T-cell (primary cell): ENCODE measurements at regions not wholly inside any gene's neighbourhood (a gene's known extent, or its start where the extent isn't known, plus 50 kb on each side); places are given as distances from the start of the nearest gene placed in this dataset.

Experiments
- ATAC-seq, 4 experiments: fragments of 200-7000 bp in 3 of 4; fragments of 150-1000 bp in 1 of 4; cut with Tn5 transposase; replicated peaks in 1 of 4; 1 replicate in 3 of 4; 2 replicates in 1 of 4; pipeline ENCODE4 v1.10.0; 2021; ENCODE audit warnings: moderate library complexity in 3 of 4, mild to moderate bottlenecking in 2 of 4, moderate number of reproducible peaks in 1 of 4
- CTCF ChIA-PET, 2 donors: fragments of 300-600 bp; sonication (Branson Sonifier 250); formaldehyde crosslinking; loops; one replicate each; lab custom pipeline; 2022; ENCODE audit warnings: antibody characterized with exemption in 2 of 2; lab: Charles Lee
- POLR2A ChIA-PET, 2 donors: fragments of 300-600 bp; sonication (Branson Sonifier 250); formaldehyde crosslinking; loops; one replicate each; lab custom pipeline; 2022; ENCODE audit warnings: antibody characterized with exemption in 2 of 2; lab: Charles Lee
- DNase-seq, 35 experiments: peaks; one replicate each; pipeline versions ENCODE4 v3.0.0 to v3.0.0-alpha.2; 2013 to 2023
- H3K27ac ChIP-seq: one replicate; pipeline ENCODE4 v1.5.1; 2013; ENCODE audit warnings: low read length
- H3K27me3 ChIP-seq, 2 experiments: replicated peaks in 1 of 2; 1 replicate in 1 of 2; 2 replicates in 1 of 2; pipeline versions ENCODE4 v1.6.1 to v1.7.0; 2013; ENCODE audit warnings: low read length in 1 of 2, mixed read lengths in 1 of 2; ENCODE audit not compliant: control insufficient read depth in 2 of 2, insufficient read depth in 2 of 2; ENCODE audit errors: extremely low read depth in 1 of 2
- H3K36me3 ChIP-seq, 2 donors: 1 replicate in 1 of 2; 2 replicates in 1 of 2; pipeline versions ENCODE4 v1.6.1 to v1.7.0; 2013; ENCODE audit warnings: low read length in 1 of 2; ENCODE audit not compliant: control insufficient read depth in 2 of 2, insufficient read depth in 1 of 2; ENCODE audit errors: extremely low read depth in 1 of 2
- H3K4me1 ChIP-seq, 2 experiments: 1 replicate in 1 of 2; 2 replicates in 1 of 2; pipeline versions ENCODE4 v1.6.1 to v1.7.0; 2013; ENCODE audit warnings: low read length in 2 of 2, mixed read lengths in 1 of 2; ENCODE audit not compliant: insufficient read depth in 2 of 2, control insufficient read depth in 1 of 2; ENCODE audit errors: extremely low read depth in 1 of 2
- H3K4me3 ChIP-seq, 2 donors: 1 replicate in 1 of 2; 2 replicates in 1 of 2; pipeline versions ENCODE4 v1.5.1 to v1.7.0; 2013; ENCODE audit warnings: mild to moderate bottlenecking in 2 of 2, low read length in 1 of 2, moderate library complexity in 1 of 2; ENCODE audit not compliant: control insufficient read depth in 1 of 2; ENCODE audit errors: extremely low read depth in 1 of 2
- H3K9me3 ChIP-seq: 2 replicates; pipeline ENCODE4 v1.7.0; 2013
- H3K27ac Mint-ChIP-seq, 2 donors: one replicate each; pipeline ENCODE4 v1.8.0; 2020 to 2021; ENCODE audit warnings: mild to moderate bottlenecking in 2 of 2, mixed read lengths in 2 of 2
- H3K27me3 Mint-ChIP-seq, 2 donors: one replicate each; pipeline ENCODE4 v1.8.0; 2021 to 2022; ENCODE audit warnings: mixed read lengths in 2 of 2
- H3K36me3 Mint-ChIP-seq: one replicate; pipeline ENCODE4 v1.8.0; 2021; ENCODE audit warnings: mixed read lengths
- H3K4me1 Mint-ChIP-seq, 3 donors: one replicate each; pipeline ENCODE4 v1.8.0; 2020 to 2022; ENCODE audit warnings: mixed read lengths in 3 of 3, mild to moderate bottlenecking in 1 of 3
- H3K4me3 Mint-ChIP-seq, 3 donors: one replicate each; pipeline ENCODE4 v1.8.0; 2020 to 2022; ENCODE audit warnings: mild to moderate bottlenecking in 3 of 3, mixed read lengths in 3 of 3, moderate library complexity in 3 of 3
- H3K9me3 Mint-ChIP-seq, 3 donors: one replicate each; pipeline ENCODE4 v1.8.0; 2020 to 2022; ENCODE audit warnings: mixed read lengths in 3 of 3
- WGBS: methylation state at CpG from one replicate; pipeline ENCODE4 v1.1.5; 2013; ENCODE audit warnings: missing lambda C conversion rate; ENCODE audit not compliant: insufficient coverage; 5-methylcytosine and 5-hydroxymethylcytosine counted together

GRCh38 chr12:24695657-24696329 lies 253.1 kb downstream of the BCAT1 start:
- no peak overlapping the region for H3K27ac ChIP-seq
- no peaks in the 10 kb centered on the region for H3K4me1 Mint-ChIP-seq

GRCh38 chr12:24695103-24695502 lies 253.8 kb downstream of the BCAT1 start:
- no peaks in the 10 kb centered on the region for H3K27me3 ChIP-seq
- H3K27ac Mint-ChIP-seq: no peak overlapping the region
- no peaks in the 10 kb centered on the region for H3K4me1 ChIP-seq
- DNase-seq: no peak
- H3K4me1 Mint-ChIP-seq: no peaks in the 10 kb centered on the region
- H3K36me3 Mint-ChIP-seq: no peaks in the 10 kb centered on the region
- H3K4me3 Mint-ChIP-seq: no peak overlapping the region
- no peaks in the 10 kb centered on the region for H3K9me3 ChIP-seq
- H3K27me3 Mint-ChIP-seq: peaks cover 0 to 3% of the 10 kb centered on the region in 2 donors
- WGBS: no CpG with 5 or more reads among the region's 4 CpGs
- H3K9me3 Mint-ChIP-seq: no peaks in the 10 kb centered on the region
- ChIA-PET CTCF (no interaction called here), POLR2A (no interaction called here)
- H3K36me3 ChIP-seq: no peaks in the 10 kb centered on the region
- H3K27ac ChIP-seq: no peak overlapping the region
- H3K4me3 ChIP-seq: no peak overlapping the region
- ATAC-seq: no peak

More at GRCh38 chr12:24695657-24696329, 253.1 kb downstream of the BCAT1 start:
- 80% methylated on average over 1 of the region's 3 CpGs for WGBS
- POLR2A ChIA-PET: interaction anchor here in 1 of 2 donors (0.7 kb wide), 1 partner anchor 1740 kb away, joined by 5 read pairs; no protein-coding TSS in a partner anchor
- Mint-ChIP-seq H3K9me3 (no peaks in the 10 kb centered on the region), H3K27ac (no peak overlapping the region), H3K27me3 (peaks cover 0 to 3% of the 10 kb centered on the region in 2 donors), H3K36me3 (no peaks in the 10 kb centered on the region), H3K4me3 (no peak overlapping the region)
- DNase-seq: no peak
- H3K9me3 ChIP-seq: no peaks in the 10 kb centered on the region
- ATAC-seq: no peak
- H3K36me3 ChIP-seq: no peaks in the 10 kb centered on the region
- H3K27me3 ChIP-seq: no peaks in the 10 kb centered on the region
- CTCF ChIA-PET: no interaction called here
- no peaks in the 10 kb centered on the region for H3K4me1 ChIP-seq
- H3K4me3 ChIP-seq: no peak overlapping the region

GRCh38 chr12:24688601-24689000 lies 260.3 kb downstream of the BCAT1 start:
- Histone ChIP-seq H3K27me3 (no peaks in the 10 kb centered on the region), H3K4me1 (no peaks in the 10 kb centered on the region), H3K27ac (no peak overlapping the region), H3K36me3 (no peaks in the 10 kb centered on the region), H3K4me3 (no peak overlapping the region), H3K9me3 (no peaks in the 10 kb centered on the region)
- POLR2A ChIA-PET: no interaction called here
- H3K4me1 Mint-ChIP-seq: no peaks in the 10 kb centered on the region
- CTCF ChIA-PET: no interaction called here
- WGBS: no CpG with 5 or more reads among the region's 6 CpGs
- H3K27ac Mint-ChIP-seq: no peak overlapping the region
- no peaks in the 10 kb centered on the region for H3K36me3 Mint-ChIP-seq
- peaks cover 3 to 5% of the 10 kb centered on the region in 2 donors for H3K27me3 Mint-ChIP-seq
- H3K4me3 Mint-ChIP-seq: no peak overlapping the region
- DNase-seq (no peak), ATAC-seq (no peak)
- no peaks in the 10 kb centered on the region for H3K9me3 Mint-ChIP-seq

GRCh38 chr12:24681570-24681969 lies 267.3 kb downstream of the BCAT1 start:
- H3K4me1 Mint-ChIP-seq: no peaks in the 10 kb centered on the region
- ATAC-seq (no peak), DNase-seq (no peak)
- H3K27me3 Mint-ChIP-seq: no peaks in the 10 kb centered on the region
- H3K36me3 Mint-ChIP-seq: no peaks in the 10 kb centered on the region
- no peaks in the 10 kb centered on the region for H3K4me1 ChIP-seq
- H3K9me3 ChIP-seq: no peaks in the 10 kb centered on the region
- no peaks in the 10 kb centered on the region for H3K27me3 ChIP-seq
- H3K36me3 ChIP-seq: no peaks in the 10 kb centered on the region
- POLR2A ChIA-PET: no interaction called here
- H3K27ac ChIP-seq: no peak overlapping the region
- no peak overlapping the region for H3K4me3 Mint-ChIP-seq
- H3K9me3 Mint-ChIP-seq: no peaks in the 10 kb centered on the region
- CTCF ChIA-PET: no interaction called here
- no peak overlapping the region for H3K27ac Mint-ChIP-seq
- H3K4me3 ChIP-seq: no peak overlapping the region
- no CpG with 5 or more reads among the region's 3 CpGs for WGBS

GRCh38 chr12:24679126-24679525 lies 269.8 kb downstream of the BCAT1 start:
- Histone ChIP-seq H3K9me3 (no peaks in the 10 kb centered on the region), H3K4me1 (no peaks in the 10 kb centered on the region), H3K27me3 (no peaks in the 10 kb centered on the region), H3K27ac (no peak overlapping the region), H3K36me3 (no peaks in the 10 kb centered on the region), H3K4me3 (no peak overlapping the region)
- Mint-ChIP-seq H3K4me1 (no peaks in the 10 kb centered on the region), H3K4me3 (no peak overlapping the region), H3K36me3 (no peaks in the 10 kb centered on the region), H3K27me3 (no peaks in the 10 kb centered on the region), H3K9me3 (peaks cover 0 to 4% (median 0%) of the 10 kb centered on the region in 3 donors), H3K27ac (no peak overlapping the region)
- ATAC-seq (no peak), DNase-seq (no peak)
- ChIA-PET POLR2A (no interaction called here), CTCF (no interaction called here)
- WGBS: 90% methylated on average over 2 of the region's 3 CpGs

- H3K27me3 ChIP-seq: no peaks in the 10 kb centered on the region
- no peak overlapping the region for H3K4me3 Mint-ChIP-seq
- no peak overlapping the region for H3K27ac ChIP-seq
- H3K4me3 ChIP-seq: no peak overlapping the region
- WGBS: 78% methylated on average over 1 of the region's 2 CpGs
- H3K36me3 Mint-ChIP-seq: no peaks in the 10 kb centered on the region
- POLR2A ChIA-PET: no interaction called here
- ATAC-seq (no peak), DNase-seq (no peak)
- CTCF ChIA-PET: interaction anchor here in 1 of 2 donors (0.5 kb wide), 1 partner anchor 1549 kb away, joined by 5 read pairs; no protein-coding TSS in a partner anchor
- H3K27me3 Mint-ChIP-seq: no peaks in the 10 kb centered on the region
- H3K9me3 Mint-ChIP-seq: peaks cover 0 to 4% (median 0%) of the 10 kb centered on the region in 3 donors
- H3K27ac Mint-ChIP-seq: no peak overlapping the region
- H3K4me1 ChIP-seq: no peaks in the 10 kb centered on the region
- H3K36me3 ChIP-seq: no peaks in the 10 kb centered on the region
- no peaks in the 10 kb centered on the region for H3K4me1 Mint-ChIP-seq
- H3K9me3 ChIP-seq: no peaks in the 10 kb centered on the region
These were observed 270.5 kb downstream of the BCAT1 start for GRCh38 chr12:24678436-24678835.
